H9 (cell line): ENCODE measurements at regions not wholly inside any gene's neighbourhood (a gene's known extent, or its start where the extent isn't known, plus 50 kb on each side); places are given as distances from the start of the nearest gene placed in this dataset.

Experiments
- DNase-seq: peaks from one replicate; pipeline ENCODE4 v3.0.0-alpha.2; 2017
- H2AFZ ChIP-seq: one replicate; pipeline ENCODE4 v1.6.1; 2013; ENCODE audit warnings: mild to moderate bottlenecking, low read length, control low read depth, moderate library complexity
- H2AK5ac ChIP-seq: 2 replicates; pipeline ENCODE4 v1.6.1; 2013; ENCODE audit warnings: low read length, control low read depth, mixed read lengths; ENCODE audit not compliant: insufficient read length
- H2BK120ac ChIP-seq: one replicate; pipeline ENCODE4 v1.6.1; 2013; ENCODE audit warnings: low read depth, mild to moderate bottlenecking, low read length, control low read depth, inconsistent platforms; ENCODE audit not compliant: poor library complexity, severe bottlenecking
- H2BK12ac ChIP-seq: 2 replicates; pipeline ENCODE4 v1.6.1; 2013; ENCODE audit warnings: low read length, control low read depth, mixed read lengths, low read depth; ENCODE audit not compliant: insufficient read length
- H2BK15ac ChIP-seq: 2 replicates; pipeline ENCODE4 v1.6.1; 2013; ENCODE audit warnings: low read depth, low read length, control low read depth
- H2BK20ac ChIP-seq: one replicate; pipeline ENCODE4 v1.6.1; 2013; ENCODE audit warnings: low read depth, mild to moderate bottlenecking, low read length, control low read depth, inconsistent platforms; ENCODE audit not compliant: poor library complexity, severe bottlenecking
- H2BK5ac ChIP-seq: 2 replicates; pipeline ENCODE4 v1.6.1; 2013; ENCODE audit warnings: low read length, control low read depth, mixed read lengths; ENCODE audit not compliant: insufficient read length
- H3K14ac ChIP-seq: 2 replicates; pipeline ENCODE4 v1.6.1; 2013; ENCODE audit warnings: low read length, control low read depth; ENCODE audit not compliant: insufficient read depth
- H3K18ac ChIP-seq: 2 replicates; pipeline ENCODE4 v1.6.1; 2013; ENCODE audit warnings: low read depth, mild to moderate bottlenecking, mixed read lengths, low read length, control low read depth; ENCODE audit not compliant: insufficient read length
- H3K23ac ChIP-seq: 2 replicates; pipeline ENCODE4 v1.6.1; 2013; ENCODE audit warnings: low read length, control low read depth, mixed read lengths, low read depth; ENCODE audit not compliant: insufficient read length
- H3K23me2 ChIP-seq: 2 replicates; pipeline ENCODE4 v1.6.1; 2013; ENCODE audit warnings: low read depth, mild to moderate bottlenecking, mixed read lengths, low read length, control low read depth; ENCODE audit not compliant: insufficient read length, poor library complexity, severe bottlenecking
- H3K27ac ChIP-seq: 2 replicates; pipeline ENCODE4 v1.5.1; 2013; ENCODE audit warnings: low read length, control low read depth, mixed read lengths, low read depth; ENCODE audit not compliant: insufficient read length
- H3K27me3 ChIP-seq: 2 replicates; pipeline ENCODE4 v1.6.1; 2013; ENCODE audit warnings: low read length, control low read depth, inconsistent platforms; ENCODE audit not compliant: insufficient read depth
- H3K4ac ChIP-seq: 2 replicates; pipeline ENCODE4 v1.6.1; 2013; ENCODE audit warnings: low read depth, mild to moderate bottlenecking, control low read depth, inconsistent platforms, low read length, moderate library complexity
- H3K4me1 ChIP-seq: 2 replicates; pipeline ENCODE4 v1.6.1; 2013; ENCODE audit warnings: low read length, control low read depth, inconsistent platforms; ENCODE audit not compliant: insufficient read depth
- H3K4me2 ChIP-seq: 2 replicates; pipeline ENCODE4 v1.6.1; 2013; ENCODE audit warnings: low read length, control low read depth, mixed read lengths; ENCODE audit not compliant: insufficient read length, insufficient read depth
- H3K56ac ChIP-seq: 2 replicates; pipeline ENCODE4 v1.6.1; 2013; ENCODE audit warnings: low read depth, mild to moderate bottlenecking, mixed read lengths, low read length, control low read depth; ENCODE audit not compliant: insufficient read length
- H3K79me1 ChIP-seq: 2 replicates; pipeline ENCODE4 v1.6.1; 2013; ENCODE audit warnings: low read depth, mild to moderate bottlenecking, moderate library complexity, low read length, control low read depth, inconsistent platforms; ENCODE audit not compliant: insufficient read depth, poor library complexity, severe bottlenecking
- H3K79me2 ChIP-seq: 2 replicates; pipeline ENCODE4 v1.6.1; 2013; ENCODE audit warnings: low read length, control low read depth, inconsistent platforms; ENCODE audit not compliant: insufficient read depth
- H3K9ac ChIP-seq: 2 replicates; pipeline ENCODE4 v1.6.1; 2013; ENCODE audit warnings: low read length, control low read depth, mixed read lengths; ENCODE audit not compliant: insufficient read length; ENCODE audit errors: extremely low read depth
- H3K9me3 ChIP-seq: one replicate; pipeline ENCODE4 v1.6.1; 2013; ENCODE audit warnings: low read depth, low read length, inconsistent platforms; ENCODE audit not compliant: control insufficient read depth
- H3T11ph ChIP-seq: one replicate; pipeline ENCODE4 v1.6.1; 2013; ENCODE audit warnings: mild to moderate bottlenecking, low read length, control low read depth, inconsistent platforms
- H4K20me1 ChIP-seq: one replicate; pipeline ENCODE4 v1.6.1; 2013; ENCODE audit not compliant: control insufficient read depth, insufficient read length, insufficient read depth
- H4K5ac ChIP-seq: 2 replicates; pipeline ENCODE4 v1.6.1; 2013; ENCODE audit warnings: low read depth, mild to moderate bottlenecking, mixed read lengths, low read length, control low read depth; ENCODE audit not compliant: insufficient read length
- H4K8ac ChIP-seq: replicated peaks from 2 replicates; pipeline ENCODE4 v1.6.1; 2013; ENCODE audit warnings: low read length, control low read depth, mixed read lengths, low read depth; ENCODE audit not compliant: insufficient read length
- H4K91ac ChIP-seq: 2 replicates; pipeline ENCODE4 v1.6.1; 2013; ENCODE audit warnings: low read depth, mild to moderate bottlenecking, moderate library complexity, mixed read lengths, low read length, control low read depth; ENCODE audit not compliant: insufficient read length
- H3K27ac Mint-ChIP-seq, 3 experiments: 2 replicates in 2 of 3; 3 replicates in 1 of 3; pipeline ENCODE4 v1.8.0; 2020 to 2021; ENCODE audit warnings: mixed read lengths in 3 of 3, mild to moderate bottlenecking in 1 of 3, moderate library complexity in 1 of 3
- H3K27me3 Mint-ChIP-seq: 2 replicates; pipeline ENCODE4 v1.8.0; 2021; ENCODE audit warnings: low read depth, mild to moderate bottlenecking, moderate library complexity, mixed read lengths
- H3K36me3 Mint-ChIP-seq, 3 experiments: 2 replicates in 2 of 3; 3 replicates in 1 of 3; pipeline ENCODE4 v1.8.0; 2020 to 2021; ENCODE audit warnings: low read depth in 3 of 3, mixed read lengths in 3 of 3; ENCODE audit not compliant: insufficient read depth in 1 of 3
- H3K4me1 Mint-ChIP-seq, 2 experiments: 2 replicates each; pipeline ENCODE4 v1.8.0; 2020; ENCODE audit warnings: mixed read lengths in 2 of 2
- H3K4me3 Mint-ChIP-seq, 2 experiments: 2 replicates in 1 of 2; 3 replicates in 1 of 2; pipeline ENCODE4 v1.8.0; 2020 to 2021; ENCODE audit warnings: mild to moderate bottlenecking in 2 of 2, mixed read lengths in 2 of 2, moderate library complexity in 1 of 2
- H3K9me3 Mint-ChIP-seq, 2 experiments: 2 replicates in 1 of 2; 3 replicates in 1 of 2; pipeline ENCODE4 v1.8.0; 2020; ENCODE audit warnings: mild to moderate bottlenecking in 2 of 2, mixed read lengths in 2 of 2, moderate library complexity in 1 of 2
- CTCF ChIP-seq: fragments of 200-600 bp; sonication (generic); conservative IDR thresholded peaks from 3 replicates; pipeline ENCODE4 v1.8.0; 2021; ENCODE audit warnings: antibody characterized with exemption, mild to moderate bottlenecking
- WGBS: extraction: QIAGEN DNeasy Blood & Tissue Kit; methylation state at CpG from one replicate; pipeline ENCODE4 v1.1.7; 2013; ENCODE audit warnings: missing lambda C conversion rate, low lambda C conversion rate, mixed read lengths; ENCODE audit not compliant: insufficient read length; ENCODE audit errors: extremely low coverage; 5-methylcytosine and 5-hydroxymethylcytosine counted together

DNA sequence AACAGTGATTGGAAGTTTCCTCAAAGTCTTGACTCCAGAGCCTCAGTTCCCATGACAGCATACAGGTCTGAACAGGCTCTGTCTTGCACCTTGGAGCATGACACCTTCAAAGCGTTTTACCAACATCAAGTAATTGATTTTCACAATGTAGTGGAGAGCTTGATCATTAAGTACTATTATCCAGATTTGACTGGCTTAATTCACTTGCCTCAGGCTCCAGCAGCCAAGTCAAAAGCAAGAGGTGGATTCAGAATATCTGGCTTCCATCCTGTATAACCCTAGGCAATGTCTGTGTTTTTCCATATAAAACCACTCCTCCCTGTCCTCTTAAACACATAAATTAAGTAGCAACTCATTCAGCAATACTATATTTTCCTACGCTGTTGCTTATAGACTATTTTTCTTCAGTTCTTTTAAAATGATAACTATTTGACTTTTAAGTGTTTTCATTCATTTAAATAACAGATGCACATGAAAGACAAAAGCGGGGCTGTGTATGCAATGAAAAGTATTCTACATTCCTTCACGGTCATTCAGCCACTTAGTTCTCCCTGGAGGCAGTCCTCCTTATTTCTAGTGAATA, 150.8 kb upstream of the RANBP3L start:
- Histone ChIP-seq H3K14ac (no peak overlapping the region), H3K27me3 (no peaks in the 10 kb centered on the region), H3K27ac (no peak overlapping the region), H3K23me2 (no peaks in the 10 kb centered on the region), H3K18ac (no peak overlapping the region), H2BK15ac (no peak overlapping the region), H4K20me1 (no peaks in the 10 kb centered on the region), H3K4me2 (no peak overlapping the region), H3T11ph (no peak overlapping the region), H3K79me1 (no peaks in the 10 kb centered on the region), H3K23ac (no peak overlapping the region), H3K9ac (no peak overlapping the region), H2AK5ac (no peak overlapping the region), H3K56ac (no peak overlapping the region), H4K5ac (no peak overlapping the region), H4K91ac (no peak overlapping the region), H2BK120ac (no peak overlapping the region), H2BK5ac (no peak overlapping the region), H2BK20ac (no peak overlapping the region), H3K79me2 (no peaks in the 10 kb centered on the region), H3K4me1 (peaks cover 3% of the 10 kb centered on the region; the same call in 1 of the 2 replicates), H4K8ac (no peak overlapping the region), H3K4ac (no peak overlapping the region), H3K9me3 (no peaks in the 10 kb centered on the region), H2BK12ac (no peak overlapping the region), H2AFZ (no peak overlapping the region)
- Mint-ChIP-seq H3K27me3 (no peaks in the 10 kb centered on the region; the same call in none of the 2 replicates), H3K27ac (peak overlapping the region in 2 of 3 experiments; percentile 2 to 11; a peak in 2 of 7 replicates), H3K36me3 (no peaks in the 10 kb centered on the region), H3K4me3 (no peak overlapping the region), H3K4me1 (peaks cover 0 to 8% of the 10 kb centered on the region in 2 experiments; a peak in 2 of 4 replicates), H3K9me3 (no peaks in the 10 kb centered on the region; a peak in 1 of 5 replicates)
- TF ChIP-seq CTCF = no peak
- no CpG with 5 or more reads among the region's 4 CpGs for WGBS
- no peak for DNase-seq
